IMR-90 (cell line): ENCODE measurements at regions not wholly inside any gene's neighbourhood (a gene's known extent, or its start where the extent isn't known, plus 50 kb on each side); places are given as distances from the start of the nearest gene placed in this dataset.

Experiments used
- ATAC-seq: fragments of 200-7000 bp; cut with Tn5 transposase; 2 replicates; pipeline ENCODE4 v1.9.1; 2020; ENCODE audit warnings: low read depth, mild to moderate bottlenecking, moderate library complexity
- BruUV-seq: library from RNA; stranded (reverse); fragments of 400-500 nt; replicated peaks from 2 replicates; lab custom pipeline; 2021; lab: Mats Ljungman, UMichigan
- CTCF ChIA-PET: fragments of 300-600 bp; formaldehyde crosslinking; extraction: SDS; loops from one replicate; lab custom pipeline; 2021; ENCODE audit warnings: antibody characterized with exemption; lab: Yijun Ruan, JAX
- POLR2A ChIA-PET: fragments of 300-600 bp; sonication (Branson Sonifier 250); formaldehyde crosslinking; loops from one replicate; lab custom pipeline; 2022; ENCODE audit warnings: antibody characterized with exemption; ENCODE audit not compliant: unreplicated experiment; lab: Charles Lee
- DNase-seq: peaks from one replicate; pipeline ENCODE4 v3.0.0; 2013
- H2AFZ ChIP-seq: replicated peaks from 2 replicates; pipeline ENCODE3; 2013; ENCODE audit warnings: low read length, mild to moderate bottlenecking; ENCODE audit not compliant: poor library complexity
- H2AK5ac ChIP-seq: 2 replicates; pipeline ENCODE4 v1.6.1; 2013; ENCODE audit warnings: low read depth, low read length, inconsistent platforms
- H2AK9ac ChIP-seq: replicated peaks from 2 replicates; pipeline ENCODE3; 2013; ENCODE audit warnings: mild to moderate bottlenecking, low read depth, low read length, moderate library complexity; ENCODE audit not compliant: poor library complexity
- H2BK120ac ChIP-seq: 2 replicates; pipeline ENCODE4 v1.6.1; 2013; ENCODE audit warnings: low read depth, low read length, inconsistent platforms
- H2BK15ac ChIP-seq: 3 replicates; pipeline ENCODE4 v1.6.1; 2013; ENCODE audit warnings: low read depth, low read length, inconsistent platforms
- H2BK20ac ChIP-seq: 2 replicates; pipeline ENCODE4 v1.6.1; 2013; ENCODE audit warnings: low read depth, mild to moderate bottlenecking, inconsistent platforms, low read length, moderate library complexity
- H2BK5ac ChIP-seq: 2 replicates; pipeline ENCODE4 v1.6.1; 2013; ENCODE audit warnings: mild to moderate bottlenecking, low read depth, low read length, inconsistent platforms; ENCODE audit not compliant: poor library complexity, severe bottlenecking
- H3K14ac ChIP-seq: replicated peaks from 2 replicates; pipeline ENCODE4 v1.6.1; 2013; ENCODE audit warnings: low read depth, low read length, inconsistent platforms
- H3K18ac ChIP-seq: 2 replicates; pipeline ENCODE4 v1.6.1; 2013; ENCODE audit warnings: low read depth, low read length, control low read depth
- H3K23ac ChIP-seq: 2 replicates; pipeline ENCODE4 v1.6.1; 2013; ENCODE audit warnings: low read depth, low read length, inconsistent platforms
- H3K27ac ChIP-seq: 2 replicates; pipeline ENCODE4 v1.5.1; 2013; ENCODE audit warnings: mild to moderate bottlenecking, control low read depth, low read length; ENCODE audit not compliant: insufficient read depth
- H3K27me3 ChIP-seq: 2 replicates; pipeline ENCODE4 v1.6.1; 2013; ENCODE audit warnings: low read length; ENCODE audit not compliant: control insufficient read depth, insufficient read depth
- H3K36me3 ChIP-seq: 2 replicates; pipeline ENCODE4 v1.6.1; 2013; ENCODE audit warnings: low read length, mixed read lengths; ENCODE audit not compliant: control insufficient read depth, insufficient read depth
- H3K4ac ChIP-seq: 2 replicates; pipeline ENCODE4 v1.6.1; 2013; ENCODE audit warnings: low read depth, low read length, inconsistent platforms
- H3K4me1 ChIP-seq: 2 replicates; pipeline ENCODE4 v1.6.1; 2013; ENCODE audit warnings: low read length, mixed read lengths; ENCODE audit not compliant: control insufficient read depth, insufficient read depth
- H3K4me2 ChIP-seq: 2 replicates; pipeline ENCODE4 v1.6.1; 2013; ENCODE audit warnings: low read depth, mild to moderate bottlenecking, control low read depth, low read length, moderate library complexity
- H3K4me3 ChIP-seq: 2 replicates; pipeline ENCODE4 v1.5.1; 2013; ENCODE audit warnings: low read depth, mild to moderate bottlenecking, control low read depth, low read length, moderate library complexity; ENCODE audit not compliant: insufficient read depth
- H3K56ac ChIP-seq: 2 replicates; pipeline ENCODE4 v1.6.1; 2013; ENCODE audit warnings: low read length, inconsistent platforms; ENCODE audit not compliant: insufficient read depth; ENCODE audit errors: extremely low read depth
- H3K79me1 ChIP-seq, 2 experiments: 2 replicates each; pipeline ENCODE4 v1.6.1; 2013; ENCODE audit warnings: low read length in 2 of 2, inconsistent platforms in 1 of 2, low read depth in 1 of 2
- H3K9ac ChIP-seq: 2 replicates; pipeline ENCODE4 v1.6.1; 2013; ENCODE audit warnings: low read depth, low read length, control low read depth
- H3K9me1 ChIP-seq: 2 replicates; pipeline ENCODE4 v1.6.1; 2013; ENCODE audit warnings: low read length, inconsistent platforms; ENCODE audit not compliant: insufficient read depth
- H3K9me3 ChIP-seq: 2 replicates; pipeline ENCODE4 v1.6.1; 2013; ENCODE audit warnings: low read length; ENCODE audit not compliant: control insufficient read depth, insufficient read depth
- H4K20me1 ChIP-seq: 2 replicates; pipeline ENCODE4 v1.6.1; 2013; ENCODE audit warnings: low read length, inconsistent platforms; ENCODE audit not compliant: insufficient read depth
- H4K5ac ChIP-seq: 2 replicates; pipeline ENCODE4 v1.6.1; 2013; ENCODE audit warnings: mild to moderate bottlenecking, low read depth, low read length, control low read depth
- H4K8ac ChIP-seq, 2 experiments: 2 replicates each; pipeline ENCODE4 v1.6.1; 2013; ENCODE audit warnings: low read depth in 2 of 2, low read length in 2 of 2, control low read depth in 1 of 2, inconsistent platforms in 1 of 2
- H4K91ac ChIP-seq: 2 replicates; pipeline ENCODE4 v1.6.1; 2013; ENCODE audit warnings: low read depth, low read length, inconsistent platforms; ENCODE audit not compliant: insufficient read depth
- BHLHE40 ChIP-seq: fragments of 150-350 bp; IDR thresholded peaks from 2 replicates; pipeline ENCODE4 v1.6.1; 2016; ENCODE audit warnings: mild to moderate bottlenecking, low read depth, low read length
- CEBPB ChIP-seq: IDR thresholded peaks from 2 replicates; pipeline ENCODE4 v1.6.1; 2012; ENCODE audit warnings: low read depth, low read length, improper control_type of control experiment
- ELK1 ChIP-seq: fragments of 150-350 bp; IDR thresholded peaks from 2 replicates; pipeline ENCODE4 v1.6.1; 2016; ENCODE audit warnings: low read depth, mild to moderate bottlenecking, low read length, moderate library complexity, borderline replicate concordance
- FOS ChIP-seq: fragments of 150-350 bp; IDR thresholded peaks from 2 replicates; pipeline ENCODE4 v1.6.1; 2016; ENCODE audit warnings: low read depth, low read length
- MAZ ChIP-seq: IDR thresholded peaks from 2 replicates; pipeline ENCODE4 v1.6.1; 2012; ENCODE audit warnings: low read depth, mild to moderate bottlenecking, low read length, improper control_type of control experiment, moderate library complexity, borderline replicate concordance
- NFE2L2 ChIP-seq: fragments of 150-350 bp; IDR thresholded peaks from 2 replicates; pipeline ENCODE4 v1.6.1; 2016; ENCODE audit warnings: low read depth, mild to moderate bottlenecking, low read length
- SMC3 ChIP-seq: fragments of 150-350 bp; IDR thresholded peaks from 2 replicates; pipeline ENCODE4 v1.6.1; 2016; ENCODE audit warnings: low read depth, mild to moderate bottlenecking, antibody characterized with exemption, low read length, moderate library complexity
- WGBS, 2 experiments: methylation state at CpG; one replicate each; pipeline versions ENCODE4 v1.1.5 to v1.1.7; 2013; ENCODE audit warnings: missing lambda C conversion rate in 2 of 2; ENCODE audit not compliant: insufficient read length in 1 of 2; ENCODE audit errors: extremely low coverage in 2 of 2; 5-methylcytosine and 5-hydroxymethylcytosine counted together
- dilution Hi-C: fragments of 300-500 bp; cut with HindIII; formaldehyde crosslinking; loops from one replicate; pipeline ENCODE4 v1.14.3; 2018; ENCODE audit warnings: low sequenced_read_pairs; ENCODE audit not compliant: unreplicated experiment
- in situ Hi-C: fragments of 300-500 bp; cut with MboI; formaldehyde crosslinking; loops from 3 replicates; pipeline ENCODE4 v1.14.3; 2019; ENCODE audit warnings: low sequenced_read_pairs, inconsistent platforms, mixed read lengths
- intact Hi-C: fragments of 100-400 bp; cut with micrococcal nuclease; formaldehyde crosslinking; loops from 2 replicates; pipeline ENCODE4 v1.10.0; 2022

GRCh38 chr14:34180869-34181268 is 230.0 kb upstream of the EGLN3 start:
- no peak overlapping the region for H2BK20ac ChIP-seq
- H4K91ac ChIP-seq = no peak overlapping the region
- no peak overlapping the region for H2AK9ac ChIP-seq
- H3K79me1 ChIP-seq = no peaks in the 10 kb centered on the region
- H3K9ac ChIP-seq = no peak overlapping the region
- no peak overlapping the region for H2AK5ac ChIP-seq
- H3K4me2 ChIP-seq = no peak overlapping the region
- TF ChIP-seq ELK1 (no peak), FOS (no peak), BHLHE40 (no peak), NFE2L2 (no peak), CEBPB (no peak), MAZ (no peak), SMC3 (no peak)
- H3K27me3 ChIP-seq = no peaks in the 10 kb centered on the region
- H2BK120ac ChIP-seq = no peak overlapping the region
- dilution Hi-C loops (no loop called here), intact Hi-C loops (no loop called here), in situ Hi-C loops (no loop called here)
- ChIA-PET CTCF (no interaction called here), POLR2A (no interaction called here)
- no peak for ATAC-seq
- no peak overlapping the region for H2BK5ac ChIP-seq
- BruUV-seq = no TSS peak
- no peak for DNase-seq
- H2BK15ac ChIP-seq = no peak overlapping the region
- no peak overlapping the region for H4K8ac ChIP-seq
- H3K18ac ChIP-seq = no peak overlapping the region
- no peak overlapping the region for H3K56ac ChIP-seq
- H3K27ac ChIP-seq = no peak overlapping the region
- H3K23ac ChIP-seq = no peak overlapping the region
- no peaks in the 10 kb centered on the region for H3K36me3 ChIP-seq
- H2AFZ ChIP-seq = no peak overlapping the region
- no peak overlapping the region for H3K14ac ChIP-seq
- no peaks in the 10 kb centered on the region for H3K9me1 ChIP-seq
- no CpG with 5 or more reads among the region's 2 CpGs for whole genome bisulfite sequencing, 2 experiments
- H3K4me1 ChIP-seq = no peaks in the 10 kb centered on the region
- no peaks in the 10 kb centered on the region for H3K9me3 ChIP-seq
- H3K4me3 ChIP-seq = no peak overlapping the region
- H4K5ac ChIP-seq = no peak overlapping the region
- no peak overlapping the region for H3K4ac ChIP-seq
- H4K20me1 ChIP-seq = no peaks in the 10 kb centered on the region
